ENCODE measurements at regions not wholly inside any gene's neighbourhood (a gene's known extent, or its start where the extent isn't known, plus 50 kb on each side); places are given as distances from the start of the nearest gene placed in this dataset.

GRCh38 chr1:222104694-222105392, 363.0 kb upstream of the DUSP10 start:
- no peak for DNase-seq (ENCODE audit: extremely low read depth, low read depth)
- no peak for TF ChIP-seq CTCF (IDR thresholded peaks at IDR 0.05; ENCODE audit: low read depth, low read length)

DNA sequence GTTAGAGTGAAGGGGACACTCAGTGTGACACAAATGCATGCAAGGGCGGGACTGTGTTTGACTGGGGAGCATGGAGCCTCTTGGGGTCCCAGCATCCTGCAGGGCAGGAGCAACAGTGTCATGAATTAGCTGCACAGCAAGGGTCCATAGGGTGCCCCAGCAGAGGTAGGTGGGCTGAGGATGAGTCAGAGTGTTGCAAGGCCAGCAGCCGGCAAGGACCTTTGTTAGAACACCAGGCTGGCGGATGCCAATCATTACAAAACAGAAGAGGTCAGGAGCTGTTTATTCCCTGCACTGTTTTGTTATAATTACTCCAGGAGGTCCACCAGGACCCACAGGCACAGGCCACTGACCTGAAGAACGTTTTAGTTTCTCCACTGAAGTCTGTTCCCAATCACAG, 362.2 kb upstream of the DUSP10 start:
- no peak for DNase-seq (ENCODE audit: extremely low read depth, low read depth)
- TF ChIP-seq CTCF (IDR thresholded peaks at IDR 0.05; ENCODE audit: low read depth, low read length), result no peak

DNA sequence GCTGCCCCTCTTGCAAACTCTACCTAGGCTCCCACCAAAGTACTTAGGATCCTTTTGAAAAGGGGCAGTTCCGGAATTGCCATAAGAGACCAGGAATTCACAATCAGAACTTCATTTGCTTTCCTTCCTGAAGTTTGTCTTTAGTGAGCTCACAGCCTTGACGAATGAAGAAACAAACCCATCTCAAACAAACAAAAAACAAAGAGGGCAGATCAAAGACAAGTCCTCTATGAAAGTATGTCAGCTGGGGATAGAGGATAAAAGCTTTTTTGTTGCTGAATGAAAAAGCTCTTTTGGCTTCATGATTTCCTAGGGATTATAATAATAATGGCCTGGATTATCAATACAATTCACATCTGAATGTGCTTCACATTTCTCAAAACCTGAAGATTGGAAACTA, 357.9 kb upstream of the DUSP10 start:
- no peak for TF ChIP-seq CTCF (IDR thresholded peaks at IDR 0.05; ENCODE audit: low read depth, low read length)
- DNase-seq (ENCODE audit: extremely low read depth, low read depth), result no peak

DNA sequence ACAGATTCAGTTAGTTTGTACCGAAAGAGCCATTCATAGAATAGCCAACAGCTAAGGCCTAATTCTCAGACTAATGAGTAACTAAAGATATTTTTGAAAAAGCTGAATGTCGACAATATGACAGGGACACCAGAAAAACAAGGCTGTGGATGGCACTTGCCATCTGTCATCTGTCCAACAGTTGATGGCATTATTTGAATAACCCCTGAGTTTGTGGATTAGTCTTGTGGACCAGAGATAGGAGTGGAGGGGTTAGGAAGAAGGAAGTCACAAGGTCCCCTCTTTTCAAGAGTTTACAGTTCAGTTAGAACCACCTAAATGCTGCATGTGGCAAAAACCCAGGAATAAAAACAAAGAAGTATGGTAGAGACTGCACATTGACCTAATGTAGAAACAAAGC, 356.5 kb upstream of the DUSP10 start:
- DNase-seq (ENCODE audit: extremely low read depth, low read depth), result no peak
- no peak for TF ChIP-seq CTCF (IDR thresholded peaks at IDR 0.05; ENCODE audit: low read depth, low read length)

GRCh38 chr1:222097588-222097987, 355.7 kb upstream of the DUSP10 start:
- TF ChIP-seq CTCF (IDR thresholded peaks at IDR 0.05; ENCODE audit: low read depth, low read length), result no peak
- no peak for DNase-seq (ENCODE audit: extremely low read depth, low read depth)

GRCh38 chr1:222096883-222097282, 355.0 kb upstream of the DUSP10 start:
- TF ChIP-seq CTCF (IDR thresholded peaks at IDR 0.05; ENCODE audit: low read depth, low read length), result no peak
- DNase-seq (ENCODE audit: extremely low read depth, low read depth), result no peak

- DNase-seq (ENCODE audit: extremely low read depth, low read depth), result no peak
- no peak for TF ChIP-seq CTCF (IDR thresholded peaks at IDR 0.05; ENCODE audit: low read depth, low read length)
These were observed 354.5 kb upstream of the DUSP10 start for GRCh38 chr1:222096476-222096772.
